ENCODE measurements at regions not wholly inside any gene's neighbourhood (a gene's known extent, or its start where the extent isn't known, plus 50 kb on each side); places are given as distances from the start of the nearest gene placed in this dataset.

DNA sequence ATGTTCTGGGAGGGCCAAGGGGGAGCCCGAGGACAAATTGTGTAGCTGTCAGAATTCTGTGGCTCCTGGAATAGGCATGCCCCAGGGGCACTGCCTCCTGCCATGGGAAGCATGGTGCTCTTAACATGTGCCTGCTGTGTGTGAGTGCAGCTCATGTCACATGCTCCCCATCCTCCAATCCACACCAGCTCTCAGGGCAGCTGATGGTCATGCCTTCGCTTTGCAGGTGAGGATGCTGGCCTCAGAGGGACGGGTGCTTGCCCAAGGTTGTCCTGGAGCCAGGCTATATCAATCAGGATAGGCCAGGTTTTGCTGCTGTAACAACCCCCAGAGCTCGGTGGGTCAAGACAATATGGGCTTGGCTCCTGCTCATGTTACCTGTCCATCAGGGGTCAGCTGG, 303.4 kb downstream of the RPS24 start:
- TF ChIP-seq, protein P1, sequence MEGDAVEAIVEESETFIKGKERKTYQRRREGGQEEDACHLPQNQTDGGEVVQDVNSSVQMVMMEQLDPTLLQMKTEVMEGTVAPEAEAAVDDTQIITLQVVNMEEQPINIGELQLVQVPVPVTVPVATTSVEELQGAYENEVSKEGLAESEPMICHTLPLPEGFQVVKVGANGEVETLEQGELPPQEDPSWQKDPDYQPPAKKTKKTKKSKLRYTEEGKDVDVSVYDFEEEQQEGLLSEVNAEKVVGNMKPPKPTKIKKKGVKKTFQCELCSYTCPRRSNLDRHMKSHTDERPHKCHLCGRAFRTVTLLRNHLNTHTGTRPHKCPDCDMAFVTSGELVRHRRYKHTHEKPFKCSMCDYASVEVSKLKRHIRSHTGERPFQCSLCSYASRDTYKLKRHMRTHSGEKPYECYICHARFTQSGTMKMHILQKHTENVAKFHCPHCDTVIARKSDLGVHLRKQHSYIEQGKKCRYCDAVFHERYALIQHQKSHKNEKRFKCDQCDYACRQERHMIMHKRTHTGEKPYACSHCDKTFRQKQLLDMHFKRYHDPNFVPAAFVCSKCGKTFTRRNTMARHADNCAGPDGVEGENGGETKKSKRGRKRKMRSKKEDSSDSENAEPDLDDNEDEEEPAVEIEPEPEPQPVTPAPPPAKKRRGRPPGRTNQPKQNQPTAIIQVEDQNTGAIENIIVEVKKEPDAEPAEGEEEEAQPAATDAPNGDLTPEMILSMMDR (conservative IDR thresholded peaks at IDR 0.05; ENCODE audit: low read depth, low read length): no peak
- TF ChIP-seq EZH2 (IDR thresholded peaks at IDR 0.05; ENCODE audit: low read length, unreplicated experiment): no peak

Data from PC-3 (cell line).